ENCODE measurements at regions not wholly inside any gene's neighbourhood (a gene's known extent, or its start where the extent isn't known, plus 50 kb on each side); places are given as distances from the start of the nearest gene placed in this dataset.
"Not testable (repeated sequence)": the region's sequence is repeated elsewhere in the genome, so short reads cannot be mapped to it uniquely, and the experiment has no call there.

DNA sequence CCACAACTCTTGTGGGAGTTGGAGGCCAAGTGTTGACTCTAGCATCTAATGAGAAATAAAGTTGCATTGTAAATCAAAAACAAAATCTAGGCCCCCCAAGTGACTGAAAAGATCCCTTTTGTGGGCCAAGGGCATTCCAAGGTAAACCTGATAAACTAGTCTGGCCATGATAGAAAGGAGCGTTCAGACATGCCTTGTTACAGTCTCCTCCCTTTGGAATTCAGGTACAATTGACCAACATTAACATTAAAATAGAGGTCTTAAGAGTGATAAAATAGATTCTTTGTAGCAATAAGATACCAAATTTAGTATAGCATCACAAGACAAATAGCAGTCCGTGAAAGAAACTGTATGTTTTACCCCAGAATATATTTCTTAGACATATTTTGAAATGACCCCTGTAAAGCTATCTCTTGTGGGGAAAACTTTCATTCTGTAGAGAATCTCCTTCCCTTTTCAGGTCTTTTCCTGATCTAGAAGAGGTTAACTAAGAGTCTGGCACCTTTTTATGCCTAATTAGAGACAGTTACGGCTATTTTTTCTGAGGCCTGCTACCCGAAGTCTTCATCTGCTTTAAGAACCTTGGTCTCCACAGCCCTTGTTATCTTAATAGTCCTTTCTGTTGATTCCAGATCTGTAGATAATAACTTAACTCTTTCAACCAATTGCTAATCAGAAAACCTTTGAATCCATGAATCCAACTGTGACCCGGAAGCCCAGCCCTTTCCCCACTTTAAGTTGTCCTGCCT, 495.4 kb upstream of the MMS22L start:
- Histone ChIP-seq H3K27ac (ENCODE audit: low read depth in 2 of 2, low read length in 2 of 2) (no peak overlapping the region), H3K36me3 (ENCODE audit: control insufficient read depth in 2 of 2, insufficient read depth in 2 of 2, low read length in 2 of 2) (no peaks in the 10 kb centered on the region), H3K27me3 (ENCODE audit: control insufficient read depth in 2 of 2, insufficient read depth in 2 of 2, low read length in 2 of 2) (no peaks in the 10 kb centered on the region), H3K9me3 (ENCODE audit: control insufficient read depth in 2 of 2, low read length in 2 of 2) (no peaks in the 10 kb centered on the region), H3K9ac (ENCODE audit: low read depth in 1 of 2, low read length in 2 of 2) (no peak overlapping the region), H3K4me1 (ENCODE audit: control insufficient read depth in 2 of 2, insufficient read depth in 2 of 2, low read length in 2 of 2) (no peaks in the 10 kb centered on the region), H3K4me3 (ENCODE audit: low read length in 2 of 2) (no peak overlapping the region)

DNA sequence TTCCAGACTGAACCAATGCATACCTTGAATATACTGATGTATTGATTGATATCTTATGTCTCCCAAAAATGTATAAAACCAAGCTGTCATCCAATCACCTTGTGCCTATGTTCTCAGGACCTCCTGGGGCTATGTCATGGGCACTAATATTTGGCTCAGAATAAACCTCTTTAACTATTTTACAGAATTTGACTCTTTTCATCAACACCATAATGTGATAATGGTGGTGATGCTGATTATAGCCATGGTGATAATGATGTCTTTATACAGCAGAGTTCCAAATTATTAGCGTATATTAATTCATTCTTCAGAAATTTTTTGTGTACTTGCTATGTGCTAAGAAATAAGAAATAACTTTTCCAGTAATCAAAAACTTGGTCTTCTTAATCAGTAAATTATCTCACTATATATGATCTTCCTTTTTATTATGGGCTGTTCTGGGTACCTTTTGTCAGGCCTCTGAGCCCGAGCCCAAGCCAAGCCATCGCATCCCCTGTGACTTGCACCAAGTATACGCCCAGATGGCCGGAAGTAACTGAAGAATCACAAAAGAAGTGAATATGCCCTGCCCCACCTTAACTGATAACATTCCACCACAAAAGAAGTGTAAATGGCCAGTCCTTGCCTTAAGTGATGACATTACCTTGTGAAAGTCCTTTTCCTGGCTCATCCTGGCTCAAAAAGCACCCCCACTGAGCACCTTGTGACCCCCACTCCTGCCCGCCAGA, 496.2 kb upstream of the MMS22L start:
- H3K27ac ChIP-seq (ENCODE audit: low read depth in 2 of 2, low read length in 2 of 2); H3K9ac ChIP-seq (ENCODE audit: low read depth in 1 of 2, low read length in 2 of 2); H3K4me3 ChIP-seq (ENCODE audit: low read length in 2 of 2); H3K4me1 ChIP-seq (ENCODE audit: control insufficient read depth in 2 of 2, insufficient read depth in 2 of 2, low read length in 2 of 2); H3K9me3 ChIP-seq (ENCODE audit: control insufficient read depth in 2 of 2, low read length in 2 of 2); H3K36me3 ChIP-seq (ENCODE audit: control insufficient read depth in 2 of 2, insufficient read depth in 2 of 2, low read length in 2 of 2); H3K27me3 ChIP-seq (ENCODE audit: control insufficient read depth in 2 of 2, insufficient read depth in 2 of 2, low read length in 2 of 2): not testable (repeated sequence)

DNA sequence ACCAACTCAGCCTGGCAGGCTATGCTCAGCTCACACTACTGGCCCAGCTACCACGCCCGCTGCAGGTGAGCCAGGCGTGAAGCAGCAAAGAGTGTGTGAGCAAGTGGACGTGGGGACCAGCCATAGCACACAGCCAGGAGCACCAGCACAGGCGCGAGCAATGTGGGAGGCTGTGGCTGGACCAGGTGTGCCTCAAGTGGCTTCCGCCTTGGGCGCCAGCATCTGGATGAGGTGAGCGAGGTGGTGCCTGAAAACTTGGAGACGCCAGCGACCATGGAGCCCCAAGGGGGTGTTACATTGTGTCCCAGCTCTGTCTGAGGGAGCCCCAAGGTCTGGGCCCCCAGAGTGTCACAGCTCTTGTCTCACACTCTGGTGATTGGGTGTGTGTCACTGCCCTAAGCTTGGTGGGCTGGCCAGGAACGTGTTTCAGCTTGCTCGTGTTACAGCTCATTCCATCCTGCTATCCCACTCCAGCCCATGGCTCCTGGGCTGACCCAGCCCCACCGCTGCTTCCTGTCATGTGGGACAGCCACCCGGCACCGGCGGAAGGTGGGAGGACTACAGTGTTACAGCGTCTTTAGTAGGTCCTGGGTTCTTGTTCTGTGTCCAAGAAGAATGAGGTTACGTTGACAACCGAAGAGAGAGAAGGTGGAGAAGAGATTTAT, 508.0 kb upstream of the MMS22L start:
- Histone ChIP-seq H3K27me3 (ENCODE audit: control insufficient read depth in 2 of 2, insufficient read depth in 2 of 2, low read length in 2 of 2) (no peaks in the 10 kb centered on the region), H3K4me3 (ENCODE audit: low read length in 2 of 2) (no peak overlapping the region), H3K27ac (ENCODE audit: low read depth in 2 of 2, low read length in 2 of 2) (no peak overlapping the region), H3K4me1 (ENCODE audit: control insufficient read depth in 2 of 2, insufficient read depth in 2 of 2, low read length in 2 of 2) (no peaks in the 10 kb centered on the region), H3K9ac (ENCODE audit: low read depth in 1 of 2, low read length in 2 of 2) (no peak overlapping the region), H3K9me3 (ENCODE audit: control insufficient read depth in 2 of 2, low read length in 2 of 2) (no peaks in the 10 kb centered on the region), H3K36me3 (ENCODE audit: control insufficient read depth in 2 of 2, insufficient read depth in 2 of 2, low read length in 2 of 2) (no peaks in the 10 kb centered on the region)

DNA sequence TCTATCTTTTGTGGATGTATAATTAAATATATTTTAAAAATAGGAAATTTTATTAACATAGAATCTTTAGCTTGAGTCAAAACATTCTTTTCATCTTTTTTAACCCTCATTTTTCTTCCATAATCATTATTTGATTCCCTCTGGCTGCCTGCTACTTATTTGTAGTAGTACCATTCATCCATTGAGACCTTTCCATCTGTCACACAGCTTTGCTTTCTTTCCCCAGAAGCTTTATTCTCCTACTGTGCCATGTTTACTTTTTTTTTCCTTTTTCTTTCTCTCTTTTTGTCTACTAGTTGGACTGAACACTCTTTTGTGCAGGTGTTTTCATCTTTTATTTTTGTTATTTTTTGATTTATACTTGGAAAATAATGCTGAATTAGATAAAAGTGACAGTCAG, 522.6 kb upstream of the MMS22L start:
- no peak overlapping the region for H3K4me3 ChIP-seq (ENCODE audit: low read length in 2 of 2)
- H3K9ac ChIP-seq (ENCODE audit: low read depth in 1 of 2, low read length in 2 of 2) = no peak overlapping the region
- H3K27ac ChIP-seq (ENCODE audit: low read depth in 2 of 2, low read length in 2 of 2) = no peak overlapping the region
- no peaks in the 10 kb centered on the region for H3K9me3 ChIP-seq (ENCODE audit: control insufficient read depth in 2 of 2, low read length in 2 of 2)
- no peaks in the 10 kb centered on the region for H3K27me3 ChIP-seq (ENCODE audit: control insufficient read depth in 2 of 2, insufficient read depth in 2 of 2, low read length in 2 of 2)
- H3K36me3 ChIP-seq (ENCODE audit: control insufficient read depth in 2 of 2, insufficient read depth in 2 of 2, low read length in 2 of 2) = no peaks in the 10 kb centered on the region
- no peaks in the 10 kb centered on the region for H3K4me1 ChIP-seq (ENCODE audit: control insufficient read depth in 2 of 2, insufficient read depth in 2 of 2, low read length in 2 of 2)

DNA sequence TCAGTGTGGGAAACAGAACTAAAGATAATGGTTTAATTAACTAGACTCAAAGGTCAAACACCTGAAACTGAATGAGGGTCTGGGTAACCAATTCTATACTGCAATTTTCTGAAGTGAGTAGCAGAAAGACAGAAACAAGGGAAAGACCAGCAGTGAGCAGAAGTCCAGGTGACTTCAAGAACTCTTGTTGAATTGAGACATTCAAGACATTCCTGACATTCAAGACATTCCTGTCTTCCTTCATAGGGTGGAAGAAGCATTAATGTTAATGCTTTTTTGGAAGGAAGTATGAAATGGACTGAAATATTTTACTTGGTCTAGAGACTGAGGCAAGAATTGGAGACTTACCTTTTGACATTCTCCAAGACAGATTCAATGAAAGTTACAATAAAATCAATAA, 529.9 kb upstream of the MMS22L start:
- Histone ChIP-seq H3K27ac (ENCODE audit: low read depth in 2 of 2, low read length in 2 of 2) (no peak overlapping the region), H3K4me3 (ENCODE audit: low read length in 2 of 2) (no peak overlapping the region)

DNA sequence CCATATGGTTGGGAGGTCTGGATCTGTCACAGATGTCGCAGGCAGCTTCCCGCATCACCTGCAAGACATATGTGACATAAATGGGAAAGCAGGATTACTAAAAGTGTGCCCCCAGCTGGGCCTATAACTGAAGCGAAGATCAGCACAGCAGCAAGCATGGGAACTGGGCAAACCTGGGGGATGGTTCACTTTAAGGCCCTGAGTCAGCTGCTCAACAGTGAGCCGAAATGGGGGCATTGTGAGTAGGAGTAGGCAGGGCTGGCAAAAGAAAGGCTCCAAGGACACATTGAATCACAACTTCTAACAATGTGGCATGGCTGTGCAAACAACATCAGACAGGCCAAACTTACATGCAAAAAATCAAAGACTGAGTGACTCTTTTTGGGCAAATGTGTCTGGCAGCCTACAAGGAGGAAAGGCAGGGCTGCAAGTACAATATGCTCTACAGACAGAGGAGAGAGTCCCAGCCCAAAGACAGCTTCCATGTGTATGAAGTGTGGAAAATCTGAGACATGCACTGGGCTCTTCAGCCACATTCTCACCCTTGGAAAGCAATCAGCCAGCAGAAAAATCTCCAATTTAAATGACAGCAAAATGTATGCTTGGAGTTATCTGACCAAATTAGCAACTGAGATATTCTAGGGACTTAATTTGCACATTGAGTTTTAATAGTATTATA, 531.0 kb upstream of the MMS22L start:
- Histone ChIP-seq H3K27me3 (ENCODE audit: control insufficient read depth in 2 of 2, insufficient read depth in 2 of 2, low read length in 2 of 2) (no peaks in the 10 kb centered on the region), H3K36me3 (ENCODE audit: control insufficient read depth in 2 of 2, insufficient read depth in 2 of 2, low read length in 2 of 2) (no peaks in the 10 kb centered on the region), H3K4me3 (ENCODE audit: low read length in 2 of 2) (no peak overlapping the region), H3K9me3 (ENCODE audit: control insufficient read depth in 2 of 2, low read length in 2 of 2) (no peaks in the 10 kb centered on the region), H3K4me1 (ENCODE audit: control insufficient read depth in 2 of 2, insufficient read depth in 2 of 2, low read length in 2 of 2) (no peaks in the 10 kb centered on the region), H3K27ac (ENCODE audit: low read depth in 2 of 2, low read length in 2 of 2) (no peak overlapping the region), H3K9ac (ENCODE audit: low read depth in 1 of 2, low read length in 2 of 2) (no peak overlapping the region)

More for the DNA sequence above, 529.9 kb upstream of the MMS22L start:
- Histone ChIP-seq H3K4me1 (ENCODE audit: control insufficient read depth in 2 of 2, insufficient read depth in 2 of 2, low read length in 2 of 2) (no peaks in the 10 kb centered on the region), H3K27me3 (ENCODE audit: control insufficient read depth in 2 of 2, insufficient read depth in 2 of 2, low read length in 2 of 2) (no peaks in the 10 kb centered on the region), H3K9me3 (ENCODE audit: control insufficient read depth in 2 of 2, low read length in 2 of 2) (no peaks in the 10 kb centered on the region), H3K9ac (ENCODE audit: low read depth in 1 of 2, low read length in 2 of 2) (no peak overlapping the region), H3K36me3 (ENCODE audit: control insufficient read depth in 2 of 2, insufficient read depth in 2 of 2, low read length in 2 of 2) (no peaks in the 10 kb centered on the region)

DNA sequence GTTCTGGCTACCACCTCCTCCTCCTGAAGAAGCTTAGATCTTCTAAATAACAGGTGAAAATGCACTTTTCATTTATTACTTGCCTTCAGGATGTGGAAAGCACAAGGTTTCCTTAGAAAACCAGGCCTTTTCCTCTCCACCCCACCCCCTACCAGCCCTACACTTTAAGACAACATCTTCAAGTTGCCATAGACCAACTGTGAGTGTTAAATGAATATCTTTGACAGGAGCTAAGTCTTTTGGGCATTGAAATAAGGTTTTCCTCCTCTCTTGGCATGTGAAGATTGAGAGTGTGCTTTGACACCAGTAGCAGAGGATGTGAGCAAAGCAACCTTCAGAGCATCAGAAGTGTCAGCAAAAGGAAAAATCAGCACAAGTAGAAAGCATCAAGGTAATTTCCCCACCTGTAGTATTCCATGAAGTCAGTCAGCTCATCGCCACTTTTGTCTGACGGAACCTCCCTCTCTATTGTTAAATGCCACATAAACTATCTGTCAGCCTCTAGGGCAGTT, 532.3 kb upstream of the MMS22L start:
- Histone ChIP-seq H3K27ac (ENCODE audit: low read depth in 2 of 2, low read length in 2 of 2) (no peak overlapping the region), H3K4me1 (ENCODE audit: control insufficient read depth in 2 of 2, insufficient read depth in 2 of 2, low read length in 2 of 2) (no peaks in the 10 kb centered on the region), H3K9me3 (ENCODE audit: control insufficient read depth in 2 of 2, low read length in 2 of 2) (no peaks in the 10 kb centered on the region), H3K4me3 (ENCODE audit: low read length in 2 of 2) (no peak overlapping the region), H3K27me3 (ENCODE audit: control insufficient read depth in 2 of 2, insufficient read depth in 2 of 2, low read length in 2 of 2) (no peaks in the 10 kb centered on the region), H3K36me3 (ENCODE audit: control insufficient read depth in 2 of 2, insufficient read depth in 2 of 2, low read length in 2 of 2) (no peaks in the 10 kb centered on the region), H3K9ac (ENCODE audit: low read depth in 1 of 2, low read length in 2 of 2) (no peak overlapping the region)

DNA sequence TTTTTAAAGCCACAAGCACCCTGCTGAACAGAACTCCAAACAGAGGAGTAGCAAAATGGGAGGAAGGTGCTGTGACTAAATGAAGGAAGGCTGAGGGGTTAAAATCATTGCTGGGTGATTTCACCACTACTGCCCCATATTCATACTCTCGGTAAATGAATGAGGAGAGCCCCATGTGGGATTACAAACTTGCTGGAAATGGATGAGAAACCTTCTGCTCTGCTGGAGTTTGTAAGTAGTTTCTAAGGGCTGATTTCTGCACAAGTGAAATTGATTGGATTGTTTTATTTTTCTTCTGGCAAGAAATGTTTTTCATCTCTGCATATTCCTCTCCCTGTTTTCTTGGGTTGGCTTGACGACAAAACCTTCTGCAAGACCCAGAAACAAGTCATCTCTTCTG, 533.5 kb upstream of the MMS22L start:
- Histone ChIP-seq H3K4me3 (ENCODE audit: low read length in 2 of 2) (no peak overlapping the region), H3K36me3 (ENCODE audit: control insufficient read depth in 2 of 2, insufficient read depth in 2 of 2, low read length in 2 of 2) (no peaks in the 10 kb centered on the region), H3K27me3 (ENCODE audit: control insufficient read depth in 2 of 2, insufficient read depth in 2 of 2, low read length in 2 of 2) (no peaks in the 10 kb centered on the region), H3K9ac (ENCODE audit: low read depth in 1 of 2, low read length in 2 of 2) (no peak overlapping the region), H3K27ac (ENCODE audit: low read depth in 2 of 2, low read length in 2 of 2) (no peak overlapping the region), H3K9me3 (ENCODE audit: control insufficient read depth in 2 of 2, low read length in 2 of 2) (no peaks in the 10 kb centered on the region), H3K4me1 (ENCODE audit: control insufficient read depth in 2 of 2, insufficient read depth in 2 of 2, low read length in 2 of 2) (no peaks in the 10 kb centered on the region)

DNA sequence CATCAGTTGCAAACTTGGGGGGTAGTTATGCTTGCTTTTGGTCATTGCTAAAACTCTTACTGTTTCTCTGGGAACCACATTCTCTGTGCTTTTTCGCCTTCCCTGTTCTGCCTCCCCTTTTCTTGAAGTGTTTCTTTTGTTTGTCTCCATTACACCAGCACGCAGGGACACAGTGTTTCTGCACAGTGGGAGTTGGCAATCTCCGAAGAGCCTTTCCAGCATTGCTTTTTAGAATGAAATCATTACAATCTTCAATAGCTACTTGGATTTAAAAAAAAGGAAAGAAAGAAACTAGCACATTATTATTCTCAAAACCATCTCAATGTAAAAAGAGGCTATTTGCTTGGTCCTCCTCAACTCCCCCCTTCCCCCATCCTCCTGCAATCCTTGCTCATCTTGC, 536.7 kb upstream of the MMS22L start:
- no peak overlapping the region for H3K27ac ChIP-seq (ENCODE audit: low read depth in 2 of 2, low read length in 2 of 2)
- no peaks in the 10 kb centered on the region for H3K36me3 ChIP-seq (ENCODE audit: control insufficient read depth in 2 of 2, insufficient read depth in 2 of 2, low read length in 2 of 2)
- no peaks in the 10 kb centered on the region for H3K27me3 ChIP-seq (ENCODE audit: control insufficient read depth in 2 of 2, insufficient read depth in 2 of 2, low read length in 2 of 2)
- H3K9ac ChIP-seq (ENCODE audit: low read depth in 1 of 2, low read length in 2 of 2) = no peak overlapping the region
- no peak overlapping the region for H3K4me3 ChIP-seq (ENCODE audit: low read length in 2 of 2)
- no peaks in the 10 kb centered on the region for H3K9me3 ChIP-seq (ENCODE audit: control insufficient read depth in 2 of 2, low read length in 2 of 2)
- no peaks in the 10 kb centered on the region for H3K4me1 ChIP-seq (ENCODE audit: control insufficient read depth in 2 of 2, insufficient read depth in 2 of 2, low read length in 2 of 2)

DNA sequence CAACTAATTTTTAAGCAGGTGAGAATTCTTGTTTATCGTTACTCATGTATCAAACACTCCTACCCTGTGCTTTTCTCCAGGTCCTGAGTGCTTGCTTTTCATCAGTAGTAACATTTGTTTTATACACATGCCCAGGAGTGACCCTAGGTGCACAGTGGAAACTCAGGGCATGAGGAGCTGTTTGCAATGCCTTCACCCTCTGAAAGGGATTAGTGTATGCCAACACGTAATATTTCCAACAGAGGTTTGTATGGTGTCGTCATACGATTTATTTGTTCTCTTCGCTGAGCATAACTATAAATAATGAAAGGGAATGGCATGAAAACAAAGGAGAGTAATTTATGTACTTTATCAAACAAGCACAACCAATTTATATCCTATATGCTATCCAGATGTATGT, 537.4 kb upstream of the MMS22L start:
- H3K27me3 ChIP-seq (ENCODE audit: control insufficient read depth in 2 of 2, insufficient read depth in 2 of 2, low read length in 2 of 2) = no peaks in the 10 kb centered on the region

More for the DNA sequence above, 537.4 kb upstream of the MMS22L start:
- H3K9ac ChIP-seq (ENCODE audit: low read depth in 1 of 2, low read length in 2 of 2) = no peak overlapping the region
- H3K4me1 ChIP-seq (ENCODE audit: control insufficient read depth in 2 of 2, insufficient read depth in 2 of 2, low read length in 2 of 2) = no peaks in the 10 kb centered on the region
- no peaks in the 10 kb centered on the region for H3K9me3 ChIP-seq (ENCODE audit: control insufficient read depth in 2 of 2, low read length in 2 of 2)
- H3K27ac ChIP-seq (ENCODE audit: low read depth in 2 of 2, low read length in 2 of 2) = no peak overlapping the region
- H3K36me3 ChIP-seq (ENCODE audit: control insufficient read depth in 2 of 2, insufficient read depth in 2 of 2, low read length in 2 of 2) = no peaks in the 10 kb centered on the region
- H3K4me3 ChIP-seq (ENCODE audit: low read length in 2 of 2) = no peak overlapping the region

Measured in mucosa of rectum (tissue), 2 donors.